ENCODE measurements at regions not wholly inside any gene's neighbourhood (a gene's known extent, or its start where the extent isn't known, plus 50 kb on each side); places are given as distances from the start of the nearest gene placed in this dataset.
A peak's percentile ranks its signal among the peaks of the same experiment; 100 is the strongest.

DNA sequence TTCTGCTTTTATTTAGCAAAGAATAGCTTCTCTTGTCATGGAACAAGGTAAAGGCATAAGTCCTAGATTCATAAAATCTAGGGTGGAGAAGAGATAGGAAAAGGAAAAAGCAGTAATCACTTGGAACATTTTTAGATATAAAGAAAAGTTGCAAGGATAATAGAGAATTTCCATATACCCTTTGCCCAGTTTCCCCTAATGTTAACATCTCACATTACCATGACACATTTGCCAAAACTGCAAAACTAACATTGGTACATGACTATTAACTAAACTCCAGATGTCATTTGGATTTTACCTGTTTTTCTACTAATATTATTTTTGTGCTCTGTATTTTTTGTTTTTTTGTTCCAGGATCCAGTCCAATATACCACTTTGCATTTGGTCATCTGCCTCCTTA is 265.1 kb downstream of the ETAA1 start:
- no peak for DNase-seq

DNA sequence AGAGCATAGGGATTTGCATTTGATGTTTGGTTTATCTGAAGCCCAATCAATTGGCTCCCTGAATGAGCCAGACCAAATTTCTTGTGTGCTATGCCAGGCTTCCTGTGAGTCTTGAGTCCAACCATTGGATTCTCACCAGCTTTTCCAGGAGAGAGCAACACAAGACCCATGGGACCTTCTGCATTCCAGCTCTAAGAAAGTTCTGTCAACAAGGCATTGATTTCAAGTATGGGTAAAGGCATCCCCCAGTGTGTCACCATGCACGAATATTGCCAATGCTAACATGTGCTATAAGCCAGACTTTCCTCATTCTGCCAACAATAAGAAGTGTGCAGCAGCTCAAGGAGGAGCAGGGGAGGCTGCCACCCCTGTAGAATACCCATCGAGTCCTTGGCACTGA is 266.6 kb downstream of the ETAA1 start:
- DNase-seq: no peak

DNA sequence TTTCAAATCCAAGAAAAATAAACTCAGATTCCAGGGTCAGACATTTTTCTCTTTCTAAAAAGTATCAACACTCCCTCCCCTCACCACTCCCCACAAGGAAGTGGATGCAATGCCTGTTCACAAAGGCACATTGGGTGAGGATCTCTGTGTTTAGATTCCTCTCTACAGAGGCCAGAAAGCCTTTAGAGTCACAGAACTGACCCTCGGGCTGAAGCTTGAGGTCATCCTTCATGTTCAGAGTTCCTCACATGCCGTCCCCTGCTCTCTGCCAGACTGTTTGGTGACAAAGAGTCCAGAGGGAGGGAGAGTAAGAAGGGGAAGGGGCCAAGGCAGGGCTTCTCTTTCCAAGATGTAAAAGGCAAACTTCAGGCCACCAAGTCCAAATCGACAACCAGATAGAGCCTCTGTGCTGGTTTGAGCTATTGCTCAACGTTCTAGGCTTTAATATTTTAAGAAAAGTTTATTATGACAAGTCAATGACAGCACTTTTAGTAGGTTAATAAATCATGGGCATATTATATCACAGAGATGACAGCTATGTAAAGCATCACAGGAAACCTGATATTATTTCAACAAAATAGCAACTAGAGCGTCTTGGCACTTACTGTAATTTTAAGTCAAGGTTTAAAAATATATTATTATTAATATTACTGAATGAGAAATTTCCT is 269.4 kb downstream of the ETAA1 start:
- peak; percentile 50 for DNase-seq

DNA sequence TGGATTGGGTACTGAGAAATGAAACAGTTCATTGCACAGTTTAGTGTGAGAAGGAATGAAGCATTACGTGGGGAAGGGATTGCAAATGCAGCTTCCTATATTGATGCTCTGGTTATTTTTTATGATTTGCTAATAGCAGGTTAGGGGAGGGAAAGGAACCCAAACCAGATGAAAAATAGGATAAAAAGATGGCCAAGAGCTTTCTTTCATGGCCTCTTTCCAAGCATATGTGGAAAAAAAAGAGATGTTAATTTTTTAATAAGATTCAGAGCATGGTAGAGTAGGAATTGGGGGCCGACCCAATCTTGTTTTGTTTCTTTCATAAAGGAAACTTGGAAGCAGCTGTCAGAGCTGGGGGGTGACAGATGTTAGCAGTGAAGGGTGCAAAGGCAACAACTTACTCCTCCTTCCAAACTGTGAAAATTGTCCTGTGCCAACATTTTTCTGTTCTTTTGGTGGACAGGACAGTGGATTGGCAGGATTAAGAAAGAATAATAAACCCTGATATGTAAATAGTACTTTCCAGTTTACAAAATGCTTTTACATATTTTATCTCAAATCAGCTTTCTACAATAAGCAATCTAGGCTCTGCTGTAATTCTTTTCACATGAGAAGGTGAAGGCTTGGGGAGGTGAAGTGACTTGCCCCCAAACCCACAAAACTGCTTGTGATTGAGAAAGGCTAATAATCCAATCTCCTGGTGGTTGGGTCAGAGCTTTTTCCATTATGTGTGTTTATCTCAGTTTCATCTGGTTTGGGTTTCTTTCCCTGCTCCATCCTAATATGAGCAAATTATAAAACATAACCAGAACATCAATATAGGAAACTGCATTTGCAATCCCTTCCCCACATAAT is 270.1 kb downstream of the ETAA1 start:
- peak; percentile 51 for DNase-seq

DNA sequence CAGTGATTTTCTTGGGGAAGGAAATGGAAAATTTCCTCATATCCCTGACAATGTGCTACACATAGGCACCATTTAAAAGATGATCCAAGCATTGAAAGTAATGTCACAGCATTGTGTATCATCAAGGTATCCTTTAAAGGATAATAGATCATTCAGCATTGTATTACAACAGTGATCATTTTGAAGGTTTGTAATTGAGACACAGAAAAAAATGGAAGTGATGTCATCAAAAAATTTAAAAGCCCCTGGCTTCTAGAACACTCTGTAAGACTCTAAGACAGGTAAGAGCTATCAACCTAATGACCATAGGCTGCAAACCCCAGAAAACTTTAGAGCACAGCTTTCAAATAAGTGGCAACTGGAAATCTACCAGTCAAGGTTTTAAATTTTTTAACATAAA is 271.4 kb downstream of the ETAA1 start:
- no peak for DNase-seq

DNA sequence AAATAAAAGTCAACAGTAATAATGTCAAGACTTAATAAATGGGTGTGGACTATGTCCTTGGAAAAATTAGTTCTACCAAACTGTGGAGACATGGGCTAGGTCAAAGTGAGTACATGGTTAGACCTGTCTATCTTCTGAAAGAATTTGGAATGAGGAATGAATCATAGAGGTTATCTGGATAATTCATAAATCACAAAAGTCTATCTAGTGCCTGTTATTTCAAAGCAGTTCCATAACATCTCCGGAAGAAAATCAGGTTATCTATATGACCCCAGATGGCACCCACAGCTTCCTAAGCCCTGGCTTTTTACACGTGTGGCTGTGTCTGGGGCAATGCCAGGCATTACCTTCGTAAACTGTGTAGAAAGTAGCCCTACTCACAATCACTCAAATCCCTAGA is 272.0 kb downstream of the ETAA1 start:
- no peak for DNase-seq

DNA sequence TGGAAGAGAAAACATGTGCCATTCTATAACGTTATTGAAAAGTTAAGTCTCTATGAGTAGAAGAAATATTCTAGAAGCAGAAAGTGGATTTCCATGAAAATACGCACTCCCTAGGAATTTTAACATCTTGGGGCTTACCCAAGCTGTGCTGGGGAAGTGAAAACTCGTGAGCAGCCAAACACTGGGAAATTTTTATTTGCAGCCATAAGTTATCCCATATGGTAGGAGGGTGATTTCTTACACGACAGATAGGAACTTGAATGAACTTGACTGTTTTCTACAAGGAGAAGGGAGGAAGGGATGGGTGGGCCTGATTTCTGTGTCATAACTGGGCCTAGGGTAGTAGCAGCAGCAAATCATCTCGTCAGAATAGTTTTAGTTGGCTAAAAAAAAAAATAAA is 272.6 kb downstream of the ETAA1 start:
- no peak for DNase-seq

DNA sequence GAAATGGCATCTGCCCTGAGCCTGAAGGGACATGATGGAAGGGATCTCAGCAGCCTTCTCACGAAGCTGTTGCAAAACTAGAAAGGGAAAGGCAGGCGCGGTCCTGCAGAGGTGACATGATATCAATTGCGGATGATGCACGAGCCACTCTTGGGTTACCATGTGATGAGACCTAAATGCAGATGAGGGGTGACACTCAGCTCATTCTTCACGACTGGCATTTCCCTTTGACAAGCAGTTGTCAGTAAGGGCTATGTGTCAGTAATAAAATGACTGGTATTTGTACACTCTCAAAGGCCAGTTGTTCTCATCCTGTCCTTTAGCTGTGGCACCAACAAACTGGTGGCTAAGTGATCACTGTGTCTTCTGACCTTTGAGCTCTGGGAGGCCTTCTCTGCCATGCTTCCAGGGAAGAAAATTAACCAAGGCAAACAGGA is 273.6 kb downstream of the ETAA1 start:
- DNase-seq: no peak

DNA sequence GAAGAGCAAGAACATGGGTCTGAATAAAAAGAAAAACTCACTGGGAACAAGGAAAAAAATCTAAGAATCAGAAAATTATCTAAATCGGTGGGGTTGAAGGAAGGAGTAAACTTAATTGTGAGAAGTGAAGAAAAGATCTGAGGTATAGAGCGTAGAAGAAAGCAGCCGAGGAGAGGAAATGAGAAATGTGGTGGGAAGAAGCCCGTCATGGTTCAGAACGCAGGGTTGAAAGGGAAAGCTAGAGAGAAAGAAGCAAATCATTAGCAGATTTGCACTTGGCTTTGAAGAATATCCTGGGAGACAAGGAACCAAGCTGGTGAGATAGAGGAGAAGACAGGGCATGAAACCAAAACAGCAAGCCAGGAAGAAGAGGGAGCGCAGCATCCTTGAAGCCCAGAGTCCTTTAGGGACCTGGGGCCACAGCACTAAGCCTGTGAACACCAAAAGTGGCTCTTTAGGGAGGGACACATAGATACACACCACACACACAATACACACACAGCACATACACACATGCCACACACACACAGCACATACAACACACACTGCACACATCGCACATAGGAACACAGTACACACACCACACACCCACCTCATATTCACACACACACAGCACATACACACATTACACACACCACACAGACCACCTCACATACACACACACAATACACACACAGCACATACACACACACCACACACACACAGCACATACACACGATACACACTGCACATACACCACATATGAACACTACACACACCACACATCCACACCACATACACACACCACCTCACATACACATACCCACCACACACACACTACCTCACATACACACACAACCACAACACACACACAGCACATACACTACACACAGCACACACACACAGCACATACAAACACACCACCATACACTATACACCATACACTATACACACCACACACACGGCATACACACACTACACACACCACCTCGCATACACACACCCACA is 274.6 kb downstream of the ETAA1 start:
- DNase-seq: no peak

DNA sequence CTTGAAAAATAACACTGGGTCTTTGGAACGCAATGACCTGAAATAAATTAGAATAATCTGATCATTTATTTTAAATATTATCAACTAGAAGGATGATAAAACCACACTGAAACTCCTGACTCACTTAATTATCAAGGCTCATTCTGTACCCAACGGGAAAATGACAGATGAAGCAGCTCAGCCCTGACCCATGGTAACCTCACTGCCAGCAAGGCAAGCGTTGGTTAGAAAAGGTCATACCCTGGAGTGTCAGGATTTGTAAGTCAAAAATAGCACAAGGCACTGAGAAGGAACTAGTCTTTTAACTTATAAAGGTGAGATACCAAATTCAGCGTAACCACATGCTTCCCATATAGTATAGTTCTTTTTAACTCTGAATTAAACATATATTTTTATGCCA is 277.5 kb downstream of the ETAA1 start:
- DNase-seq: no peak

DNA sequence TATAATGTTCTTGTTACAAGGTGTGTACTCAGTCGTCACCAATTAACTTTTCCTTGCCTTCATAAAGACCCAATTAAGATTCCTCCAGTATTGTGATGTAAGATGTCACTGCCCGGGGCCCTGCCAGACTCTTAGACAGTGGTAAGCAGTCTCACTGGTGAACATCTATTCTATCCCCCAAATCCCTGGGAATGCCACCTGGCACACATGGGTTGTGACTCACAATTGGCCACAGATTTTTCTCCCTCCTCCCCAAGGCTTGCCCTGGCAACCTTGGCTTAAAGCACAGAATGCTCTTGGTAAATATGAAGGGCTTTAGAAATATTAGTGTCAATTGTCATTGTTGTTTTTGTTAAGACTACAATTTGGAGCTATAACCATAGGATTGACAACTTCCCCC is 287.9 kb downstream of the ETAA1 start:
- DNase-seq: no peak

DNA sequence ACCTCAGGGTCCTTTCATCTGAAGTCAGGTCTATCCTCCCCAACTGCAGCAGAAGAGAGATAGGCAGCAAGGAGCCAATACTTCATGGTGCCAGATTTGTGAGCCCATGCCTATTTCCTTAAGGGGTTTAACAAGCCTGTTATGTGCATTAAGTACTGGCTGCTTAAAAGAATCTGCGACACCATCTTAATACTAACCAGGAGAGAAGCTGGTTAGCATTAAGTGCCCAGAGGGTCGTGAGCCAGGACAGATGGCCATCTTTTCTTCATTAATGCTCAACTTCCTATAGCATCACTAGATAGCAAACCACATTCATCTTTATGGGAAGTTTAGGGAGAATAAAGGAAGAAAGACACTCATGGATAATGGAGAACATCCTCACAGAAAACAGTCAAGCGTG is 289.1 kb downstream of the ETAA1 start:
- DNase-seq: no peak

DNA sequence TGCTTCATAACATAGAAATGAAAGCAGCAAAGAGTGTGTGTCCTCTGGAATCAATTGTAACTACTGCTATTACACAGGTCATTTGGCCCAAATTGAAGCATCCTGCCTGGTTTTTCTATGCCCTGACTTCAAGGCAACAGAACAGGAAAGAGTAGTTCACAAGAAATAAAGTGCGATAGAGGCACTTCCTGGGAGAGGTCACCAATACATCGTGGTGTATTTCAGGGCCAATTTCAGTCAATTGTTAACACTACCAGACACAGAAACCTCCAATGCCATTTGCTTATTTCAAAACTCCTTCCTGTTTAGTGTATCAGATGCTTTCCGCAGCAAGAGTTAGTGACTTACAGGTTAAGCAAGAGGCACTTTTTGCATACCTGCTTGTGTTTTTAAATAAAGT is 292.1 kb downstream of the ETAA1 start:
- DNase-seq: no peak

DNA sequence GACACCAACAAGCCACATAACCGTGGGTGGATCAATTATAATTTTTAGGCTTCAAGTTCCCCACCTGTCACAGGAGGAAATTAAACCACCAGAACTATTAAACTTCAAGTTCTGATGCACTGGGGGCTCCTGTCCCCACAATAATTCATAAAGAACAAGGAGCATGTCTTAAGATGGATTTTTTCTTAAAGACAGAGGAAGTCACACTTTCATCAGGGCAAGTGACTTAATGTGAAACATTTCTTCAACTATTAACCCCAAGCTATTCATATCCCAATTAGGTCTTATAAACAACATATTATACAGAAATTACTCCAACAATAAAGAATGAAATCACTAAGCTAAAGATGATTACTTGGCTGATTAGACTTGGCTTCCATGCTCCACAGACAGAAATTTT is 292.5 kb downstream of the ETAA1 start:
- DNase-seq: no peak

DNA sequence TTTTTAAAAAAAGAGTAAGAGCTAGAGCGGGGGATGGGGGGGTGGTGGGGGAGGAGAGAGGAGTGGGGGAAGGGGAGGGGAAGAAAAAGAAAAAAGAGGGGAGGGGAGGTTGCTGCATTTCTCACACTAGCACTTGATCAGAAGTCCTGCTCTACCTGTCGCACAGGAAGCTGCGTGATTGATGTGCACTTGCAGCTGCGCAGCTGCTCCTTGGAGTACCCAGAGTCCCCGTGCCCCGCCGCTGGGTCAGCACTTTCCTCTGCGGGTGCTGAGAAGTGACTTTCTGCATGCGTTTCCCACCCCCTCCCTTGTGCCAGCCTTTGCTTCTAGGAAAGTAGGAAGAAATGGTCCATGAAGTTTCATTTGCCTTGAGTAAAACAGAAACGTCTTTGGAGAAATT is 297.3 kb downstream of the ETAA1 start:
- no peak for DNase-seq

DNA sequence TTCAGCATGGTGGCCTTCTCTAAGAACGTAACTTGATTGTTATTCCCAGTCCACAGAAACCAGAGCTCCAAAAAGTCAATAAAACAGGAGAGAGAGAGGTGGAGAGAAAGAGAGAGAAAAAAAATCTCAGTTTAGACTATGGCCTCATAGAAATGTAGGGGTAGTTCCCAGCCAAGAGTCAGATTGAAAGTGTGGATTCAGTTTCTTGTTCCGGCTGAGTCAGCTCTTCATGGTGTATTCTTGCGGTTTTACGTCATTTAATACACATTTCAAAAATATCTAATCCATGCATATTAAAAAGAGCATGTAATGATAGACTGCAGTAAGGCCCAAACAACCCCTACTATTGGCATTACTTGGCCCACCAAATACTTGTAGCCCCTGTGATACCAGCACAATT is 303.9 kb downstream of the ETAA1 start:
- DNase-seq: no peak

DNA sequence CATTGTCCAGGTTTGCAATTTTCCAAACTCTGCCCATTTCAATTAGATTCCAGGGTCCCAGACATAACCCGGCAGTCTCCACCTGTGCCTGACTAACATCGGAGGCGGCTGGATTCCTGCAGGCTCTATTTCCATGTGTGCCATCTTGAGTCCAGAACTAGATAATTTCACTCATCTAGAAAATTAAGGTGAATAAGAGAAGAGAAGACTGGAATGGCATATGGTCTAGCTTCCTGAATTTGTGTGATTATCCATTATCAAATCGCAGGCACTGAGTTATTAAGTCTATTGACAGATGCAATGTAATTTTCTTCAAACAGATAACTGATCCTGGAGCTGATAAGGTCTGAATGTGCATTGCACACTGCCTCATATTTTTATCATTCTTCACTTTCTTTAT is 305.2 kb downstream of the ETAA1 start:
- peak; percentile 63 for DNase-seq

DNA sequence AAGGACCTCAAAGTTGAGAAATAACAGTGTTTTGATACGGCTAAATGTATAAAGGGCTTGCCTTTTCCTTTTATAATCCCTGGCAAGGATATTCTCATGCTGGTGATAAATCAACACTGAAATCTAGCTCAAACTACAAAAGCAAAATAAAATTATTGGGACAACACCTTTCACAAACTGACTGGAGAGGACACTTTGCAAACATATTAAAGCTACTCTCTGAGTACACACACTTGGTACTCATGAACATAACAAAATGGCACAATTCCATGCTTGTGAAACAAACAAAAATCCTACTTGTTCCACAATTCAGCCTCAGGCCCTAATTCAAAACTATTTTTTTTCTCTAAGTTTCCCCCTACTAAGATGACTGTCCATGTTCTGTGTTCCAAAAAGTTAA is 305.8 kb downstream of the ETAA1 start:
- DNase-seq: no peak

DNA sequence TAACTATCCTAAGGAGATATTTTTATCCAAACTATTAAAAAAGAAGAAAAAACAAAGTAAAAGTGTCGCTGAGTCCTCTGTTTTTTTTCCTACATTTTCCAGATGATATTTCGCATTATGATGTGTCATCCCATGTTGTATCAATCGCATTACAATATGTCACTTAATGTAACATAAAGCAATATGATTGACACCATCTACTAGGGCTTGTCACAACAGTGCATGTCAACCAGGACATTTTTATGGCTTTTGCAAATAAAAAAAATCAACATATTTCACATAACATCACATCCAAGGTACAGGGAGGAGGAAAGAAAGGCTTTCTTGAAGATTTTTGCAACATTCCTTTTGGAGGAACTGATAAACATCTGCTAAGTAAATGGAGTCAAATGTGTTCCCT is 308.9 kb downstream of the ETAA1 start:
- no peak for DNase-seq

DNA sequence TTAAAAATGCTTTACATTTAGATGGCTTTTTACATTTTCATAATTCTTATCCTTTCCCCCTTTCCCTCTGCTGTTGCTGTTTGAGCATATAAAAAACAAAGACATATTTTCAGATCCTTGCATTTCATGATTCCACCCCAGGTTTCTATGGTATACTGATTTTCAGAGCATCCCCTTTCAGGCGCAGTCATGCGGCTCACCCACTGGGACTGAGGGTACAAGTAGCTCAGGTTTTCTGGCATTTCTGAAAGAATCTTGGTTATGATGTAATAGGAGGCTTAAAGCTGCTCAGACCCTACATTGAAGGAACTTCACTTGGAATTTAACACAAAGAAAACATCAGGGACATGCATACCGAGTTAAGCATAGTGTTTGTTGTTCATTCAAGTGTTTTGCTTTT is 310.8 kb downstream of the ETAA1 start:
- DNase-seq: no peak

DNA sequence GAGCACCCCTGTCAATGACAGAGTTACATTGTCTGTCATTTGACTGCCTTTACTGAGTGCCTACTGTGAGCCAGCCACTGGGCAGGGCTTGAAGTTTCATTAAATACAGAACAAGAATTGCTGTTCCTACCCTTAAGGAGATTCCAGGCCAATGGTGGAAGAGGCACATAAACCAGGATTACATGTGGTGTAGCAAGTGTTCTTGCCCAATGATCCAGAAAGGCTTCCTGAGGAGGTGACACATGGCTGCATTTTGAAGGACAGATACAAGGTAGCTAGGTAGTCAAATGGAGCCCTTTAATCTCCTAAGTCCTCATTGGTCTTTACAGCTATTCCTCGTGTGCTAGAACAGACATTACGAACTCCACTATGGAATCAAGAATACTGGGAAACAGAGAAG is 312.7 kb downstream of the ETAA1 start:
- no peak for DNase-seq

DNA sequence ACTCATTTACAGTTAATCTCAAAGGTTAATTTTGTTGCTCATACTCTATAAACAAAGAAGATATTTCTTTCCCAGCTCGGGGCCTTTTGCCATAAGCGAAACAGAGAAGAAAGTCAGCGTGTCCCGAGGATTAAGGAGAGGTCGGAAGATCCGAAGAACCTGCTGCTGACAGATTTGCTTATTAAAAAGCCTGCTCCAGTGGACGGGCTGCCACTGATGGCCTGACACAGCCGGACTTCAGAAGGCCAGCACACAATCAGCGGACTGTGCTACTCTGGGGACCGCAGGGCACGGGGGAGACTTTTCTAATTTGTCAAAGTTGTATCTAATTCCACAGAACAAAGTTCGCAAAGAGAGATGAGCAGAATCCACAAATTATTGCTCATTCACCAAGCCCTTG is 315.4 kb downstream of the ETAA1 start:
- no peak for DNase-seq

DNA sequence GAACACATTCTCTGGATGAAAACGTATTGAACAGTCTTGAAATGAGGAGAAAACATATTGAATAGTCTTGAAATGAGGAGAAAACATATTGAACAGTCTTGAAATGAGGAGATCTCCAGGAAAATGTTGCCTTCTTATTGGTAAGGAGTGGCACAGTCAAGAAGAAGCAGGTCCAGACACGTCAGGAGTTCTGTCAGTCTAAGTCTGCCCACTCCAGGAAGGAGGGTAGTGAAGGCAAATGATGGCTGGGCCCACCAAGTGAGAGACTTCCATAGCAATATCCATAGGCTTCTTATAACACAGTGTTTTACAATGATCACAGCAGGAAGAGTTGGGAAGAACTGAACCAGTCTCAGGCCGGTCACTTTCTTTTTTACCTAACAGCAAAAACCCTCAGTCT is 316.2 kb downstream of the ETAA1 start:
- no peak for DNase-seq

All from NCI-H2171 treated with DMSO at 0.1 percent for 48 hours (cell line).